ENCODE measurements at regions not wholly inside any gene's neighbourhood (a gene's known extent, or its start where the extent isn't known, plus 50 kb on each side); places are given as distances from the start of the nearest gene placed in this dataset.

DNA sequence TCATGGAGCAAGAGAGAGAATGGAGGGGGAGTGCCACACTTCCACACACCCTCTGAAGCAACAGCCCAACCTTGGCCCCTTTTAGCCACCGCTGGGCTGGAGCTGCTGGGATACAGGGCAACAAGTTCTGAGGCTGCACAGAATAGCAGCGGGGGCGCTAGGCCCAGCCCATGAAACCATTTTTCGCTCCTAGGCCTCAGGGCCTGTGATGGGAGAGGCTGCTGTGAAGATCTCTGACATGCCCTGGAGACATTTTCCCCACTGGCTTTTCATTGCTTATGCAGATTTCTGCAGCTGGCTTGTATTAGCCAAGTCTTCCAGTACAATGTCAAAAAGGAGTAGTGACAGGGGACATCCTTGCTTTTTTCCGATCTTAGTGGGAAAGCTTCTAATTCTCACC is 202.3 kb upstream of the B3GALT2 start:
- TF ChIP-seq, protein P1, sequence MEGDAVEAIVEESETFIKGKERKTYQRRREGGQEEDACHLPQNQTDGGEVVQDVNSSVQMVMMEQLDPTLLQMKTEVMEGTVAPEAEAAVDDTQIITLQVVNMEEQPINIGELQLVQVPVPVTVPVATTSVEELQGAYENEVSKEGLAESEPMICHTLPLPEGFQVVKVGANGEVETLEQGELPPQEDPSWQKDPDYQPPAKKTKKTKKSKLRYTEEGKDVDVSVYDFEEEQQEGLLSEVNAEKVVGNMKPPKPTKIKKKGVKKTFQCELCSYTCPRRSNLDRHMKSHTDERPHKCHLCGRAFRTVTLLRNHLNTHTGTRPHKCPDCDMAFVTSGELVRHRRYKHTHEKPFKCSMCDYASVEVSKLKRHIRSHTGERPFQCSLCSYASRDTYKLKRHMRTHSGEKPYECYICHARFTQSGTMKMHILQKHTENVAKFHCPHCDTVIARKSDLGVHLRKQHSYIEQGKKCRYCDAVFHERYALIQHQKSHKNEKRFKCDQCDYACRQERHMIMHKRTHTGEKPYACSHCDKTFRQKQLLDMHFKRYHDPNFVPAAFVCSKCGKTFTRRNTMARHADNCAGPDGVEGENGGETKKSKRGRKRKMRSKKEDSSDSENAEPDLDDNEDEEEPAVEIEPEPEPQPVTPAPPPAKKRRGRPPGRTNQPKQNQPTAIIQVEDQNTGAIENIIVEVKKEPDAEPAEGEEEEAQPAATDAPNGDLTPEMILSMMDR (IDR thresholded peaks at IDR 0.05): no peak
- TF ChIP-seq RAD21 (conservative IDR thresholded peaks at IDR 0.05 in 1 of 2, IDR thresholded peaks at IDR 0.05 in 1 of 2): no peak
- no peak for TF ChIP-seq MAFK (IDR thresholded peaks at IDR 0.05; ENCODE audit: partially characterized antibody)
- TF ChIP-seq, protein P2, sequence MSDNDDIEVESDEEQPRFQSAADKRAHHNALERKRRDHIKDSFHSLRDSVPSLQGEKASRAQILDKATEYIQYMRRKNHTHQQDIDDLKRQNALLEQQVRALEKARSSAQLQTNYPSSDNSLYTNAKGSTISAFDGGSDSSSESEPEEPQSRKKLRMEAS (IDR thresholded peaks at IDR 0.05): no peak
- TF ChIP-seq JUNB (IDR thresholded peaks at IDR 0.05): no peak
- no peak for TF ChIP-seq POLR2A (IDR thresholded peaks at IDR 0.05; ENCODE audit: low read length)
- TF ChIP-seq, protein P3, sequence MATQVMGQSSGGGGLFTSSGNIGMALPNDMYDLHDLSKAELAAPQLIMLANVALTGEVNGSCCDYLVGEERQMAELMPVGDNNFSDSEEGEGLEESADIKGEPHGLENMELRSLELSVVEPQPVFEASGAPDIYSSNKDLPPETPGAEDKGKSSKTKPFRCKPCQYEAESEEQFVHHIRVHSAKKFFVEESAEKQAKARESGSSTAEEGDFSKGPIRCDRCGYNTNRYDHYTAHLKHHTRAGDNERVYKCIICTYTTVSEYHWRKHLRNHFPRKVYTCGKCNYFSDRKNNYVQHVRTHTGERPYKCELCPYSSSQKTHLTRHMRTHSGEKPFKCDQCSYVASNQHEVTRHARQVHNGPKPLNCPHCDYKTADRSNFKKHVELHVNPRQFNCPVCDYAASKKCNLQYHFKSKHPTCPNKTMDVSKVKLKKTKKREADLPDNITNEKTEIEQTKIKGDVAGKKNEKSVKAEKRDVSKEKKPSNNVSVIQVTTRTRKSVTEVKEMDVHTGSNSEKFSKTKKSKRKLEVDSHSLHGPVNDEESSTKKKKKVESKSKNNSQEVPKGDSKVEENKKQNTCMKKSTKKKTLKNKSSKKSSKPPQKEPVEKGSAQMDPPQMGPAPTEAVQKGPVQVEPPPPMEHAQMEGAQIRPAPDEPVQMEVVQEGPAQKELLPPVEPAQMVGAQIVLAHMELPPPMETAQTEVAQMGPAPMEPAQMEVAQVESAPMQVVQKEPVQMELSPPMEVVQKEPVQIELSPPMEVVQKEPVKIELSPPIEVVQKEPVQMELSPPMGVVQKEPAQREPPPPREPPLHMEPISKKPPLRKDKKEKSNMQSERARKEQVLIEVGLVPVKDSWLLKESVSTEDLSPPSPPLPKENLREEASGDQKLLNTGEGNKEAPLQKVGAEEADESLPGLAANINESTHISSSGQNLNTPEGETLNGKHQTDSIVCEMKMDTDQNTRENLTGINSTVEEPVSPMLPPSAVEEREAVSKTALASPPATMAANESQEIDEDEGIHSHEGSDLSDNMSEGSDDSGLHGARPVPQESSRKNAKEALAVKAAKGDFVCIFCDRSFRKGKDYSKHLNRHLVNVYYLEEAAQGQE (IDR thresholded peaks at IDR 0.05): no peak
- no peak for TF ChIP-seq MYC (IDR thresholded peaks at IDR 0.05; ENCODE audit: borderline replicate concordance, low read length)
- no peak for TF ChIP-seq CEBPB (IDR thresholded peaks at IDR 0.05)
- no peak for TF ChIP-seq BHLHE40 (IDR thresholded peaks at IDR 0.05; ENCODE audit: low read depth, low read length)
- TF ChIP-seq CHD2 (IDR thresholded peaks at IDR 0.05; ENCODE audit: low read length, partially characterized antibody): no peak

Measured in A549 (cell line).